ENCODE measurements at regions not wholly inside any gene's neighbourhood (a gene's known extent, or its start where the extent isn't known, plus 50 kb on each side); places are given as distances from the start of the nearest gene placed in this dataset.

DNA sequence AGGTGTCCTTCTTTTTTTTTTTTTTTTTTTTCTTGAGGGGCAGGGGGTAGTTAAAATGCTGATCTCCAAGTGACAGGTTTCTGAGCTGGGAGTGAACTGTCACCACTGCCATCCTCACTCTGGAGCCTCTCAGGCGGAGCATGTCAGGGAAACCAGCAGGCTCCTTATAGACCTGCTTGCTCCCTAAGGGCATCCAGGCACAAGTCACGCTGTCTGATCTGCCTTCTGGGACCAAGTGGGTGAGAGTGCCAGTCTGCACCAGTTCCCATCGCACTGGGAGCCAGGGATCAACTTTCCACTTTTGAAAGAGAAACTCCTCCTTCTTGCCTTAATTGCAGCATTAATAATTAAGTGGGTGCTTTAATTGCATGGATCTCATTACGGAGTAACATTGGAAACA is 537.9 kb upstream of the CADM1 start:
- H2BK15ac ChIP-seq (ENCODE audit: low read length): no peak overlapping the region
- H3K4me3 ChIP-seq (ENCODE audit: low read length in 2 of 2): no peak overlapping the region
- no peak overlapping the region for H3K18ac ChIP-seq (ENCODE audit: low read length)
- H3K4ac ChIP-seq (ENCODE audit: low read length): no peak overlapping the region
- H2BK5ac ChIP-seq (ENCODE audit: low read length): no peak overlapping the region
- H2BK120ac ChIP-seq (ENCODE audit: low read depth, low read length): no peak overlapping the region
- no peaks in the 10 kb centered on the region for H3K36me3 ChIP-seq (replicated peaks in 1 of 2; ENCODE audit: control insufficient read depth in 2 of 2, insufficient read depth in 2 of 2, low read length in 2 of 2)
- H4K91ac ChIP-seq (ENCODE audit: low read depth, low read length, poor library complexity): no peak overlapping the region
- no peak for DNase-seq (ENCODE audit: low spot score)
- H3K4me2 ChIP-seq (ENCODE audit: insufficient read depth, low read length, poor library complexity, severe bottlenecking): no peak overlapping the region
- H3K14ac ChIP-seq (ENCODE audit: low read length): no peak overlapping the region
- no peak overlapping the region for H2BK12ac ChIP-seq (ENCODE audit: low read length)
- no peaks in the 10 kb centered on the region for H3K79me1 ChIP-seq (ENCODE audit: low read depth, low read length)
- H3K23ac ChIP-seq (ENCODE audit: low read depth, low read length, poor library complexity): no peak overlapping the region
- H2AFZ ChIP-seq (ENCODE audit: low read length): no peak overlapping the region
- H3K9ac ChIP-seq (ENCODE audit: low read depth, low read length, poor library complexity): no peak overlapping the region
- no CpG with 5 or more reads among the region's 4 CpGs for WGBS, 2 donors (ENCODE audit: extremely low coverage in 2 of 2, insufficient read length in 2 of 2, insufficient replicate concordance in 1 of 2)
- no peak overlapping the region for H2AK5ac ChIP-seq (ENCODE audit: low read depth, low read length)
- peaks cover 8 to 14% of the 10 kb centered on the region in 2 donors for H3K4me1 ChIP-seq (ENCODE audit: control insufficient read depth in 2 of 2, insufficient read depth in 1 of 2, low read depth in 1 of 2, low read length in 2 of 2)
- H4K8ac ChIP-seq (ENCODE audit: low read depth, low read length): no peak overlapping the region
- H3K27ac ChIP-seq (replicated peaks; ENCODE audit: low read length): no peak overlapping the region
- H3K27me3 ChIP-seq (ENCODE audit: control insufficient read depth in 3 of 3, insufficient read depth in 3 of 3, low read depth in 1 of 3, low read length in 3 of 3): peaks cover 0 to 20% (median 0%) of the 10 kb centered on the region in 3 experiments
- no peaks in the 10 kb centered on the region for H3K9me3 ChIP-seq (replicated peaks in 1 of 2; ENCODE audit: control insufficient read depth in 2 of 2, insufficient read depth in 1 of 2, low read depth in 1 of 2, low read length in 2 of 2)

- Histone ChIP-seq H3K9me3 (replicated peaks in 1 of 2; ENCODE audit: control insufficient read depth in 2 of 2, insufficient read depth in 1 of 2, low read depth in 1 of 2, low read length in 2 of 2) (no peaks in the 10 kb centered on the region), H2BK12ac (ENCODE audit: low read length) (no peak overlapping the region), H4K8ac (ENCODE audit: low read depth, low read length) (no peak overlapping the region), H2BK120ac (ENCODE audit: low read depth, low read length) (no peak overlapping the region), H3K27me3 (ENCODE audit: control insufficient read depth in 3 of 3, insufficient read depth in 3 of 3, low read depth in 1 of 3, low read length in 3 of 3) (peaks cover 0 to 13% (median 0%) of the 10 kb centered on the region in 3 experiments), H3K4me2 (ENCODE audit: insufficient read depth, low read length, poor library complexity, severe bottlenecking) (no peak overlapping the region), H3K18ac (ENCODE audit: low read length) (no peak overlapping the region), H3K4ac (ENCODE audit: low read length) (no peak overlapping the region), H3K79me1 (ENCODE audit: low read depth, low read length) (no peaks in the 10 kb centered on the region), H2BK15ac (ENCODE audit: low read length) (no peak overlapping the region), H3K23ac (ENCODE audit: low read depth, low read length, poor library complexity) (no peak overlapping the region), H3K4me3 (ENCODE audit: low read length in 2 of 2) (no peak overlapping the region), H3K4me1 (ENCODE audit: control insufficient read depth in 2 of 2, insufficient read depth in 1 of 2, low read depth in 1 of 2, low read length in 2 of 2) (peaks cover 0 to 16% of the 10 kb centered on the region in 2 donors), H2BK5ac (ENCODE audit: low read length) (no peak overlapping the region), H2AK5ac (ENCODE audit: low read depth, low read length) (no peak overlapping the region), H4K91ac (ENCODE audit: low read depth, low read length, poor library complexity) (no peak overlapping the region), H3K9ac (ENCODE audit: low read depth, low read length, poor library complexity) (no peak overlapping the region), H3K27ac (replicated peaks; ENCODE audit: low read length) (no peak overlapping the region), H3K36me3 (replicated peaks in 1 of 2; ENCODE audit: control insufficient read depth in 2 of 2, insufficient read depth in 2 of 2, low read length in 2 of 2) (no peaks in the 10 kb centered on the region), H2AFZ (ENCODE audit: low read length) (no peak overlapping the region), H3K14ac (ENCODE audit: low read length) (no peak overlapping the region)
- no peak for DNase-seq (ENCODE audit: low spot score)
- WGBS, 2 donors (ENCODE audit: extremely low coverage in 2 of 2, insufficient read length in 2 of 2, insufficient replicate concordance in 1 of 2): no CpG with 5 or more reads among the region's 2 CpGs
These were observed 533.6 kb upstream of the CADM1 start for GRCh38 chr11:116037861-116038260.

DNA sequence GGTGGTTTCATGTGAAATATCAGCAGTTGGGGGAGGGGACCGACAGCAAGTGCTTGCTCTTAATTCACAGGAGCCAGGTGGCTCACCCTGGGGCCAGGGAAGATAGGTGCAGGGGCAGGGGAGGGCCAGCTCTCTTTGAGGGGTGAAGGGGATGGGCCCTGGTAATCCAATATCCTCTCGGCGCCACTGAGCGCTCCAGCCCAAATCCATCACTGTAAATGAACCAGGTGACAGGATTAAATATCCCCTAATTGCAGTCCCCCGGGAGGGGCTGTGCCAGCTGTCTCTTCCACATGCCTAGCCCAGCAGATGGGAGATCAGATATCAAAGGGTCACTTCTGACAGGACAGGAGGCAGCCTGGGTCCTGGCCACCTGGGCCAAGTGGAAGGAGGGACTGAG is 531.8 kb upstream of the CADM1 start:
- DNase-seq (ENCODE audit: low spot score): no peak
- Histone ChIP-seq H2AK5ac (ENCODE audit: low read depth, low read length) (no peak overlapping the region), H2BK15ac (ENCODE audit: low read length) (no peak overlapping the region), H3K18ac (ENCODE audit: low read length) (peak overlapping the region; percentile 45), H3K27ac (replicated peaks; ENCODE audit: low read length) (no peak overlapping the region), H2BK12ac (ENCODE audit: low read length) (no peak overlapping the region), H3K4me3 (ENCODE audit: low read length in 2 of 2) (no peak overlapping the region), H2AFZ (ENCODE audit: low read length) (no peak overlapping the region), H3K36me3 (replicated peaks in 1 of 2; ENCODE audit: control insufficient read depth in 2 of 2, insufficient read depth in 2 of 2, low read length in 2 of 2) (no peaks in the 10 kb centered on the region), H2BK120ac (ENCODE audit: low read depth, low read length) (no peak overlapping the region), H2BK5ac (ENCODE audit: low read length) (no peak overlapping the region), H4K8ac (ENCODE audit: low read depth, low read length) (no peak overlapping the region), H4K91ac (ENCODE audit: low read depth, low read length, poor library complexity) (no peak overlapping the region), H3K79me1 (ENCODE audit: low read depth, low read length) (no peaks in the 10 kb centered on the region), H3K23ac (ENCODE audit: low read depth, low read length, poor library complexity) (no peak overlapping the region), H3K27me3 (ENCODE audit: control insufficient read depth in 3 of 3, insufficient read depth in 3 of 3, low read depth in 1 of 3, low read length in 3 of 3) (peaks cover 0 to 13% (median 0%) of the 10 kb centered on the region in 3 experiments), H3K4ac (ENCODE audit: low read length) (no peak overlapping the region), H3K9me3 (replicated peaks in 1 of 2; ENCODE audit: control insufficient read depth in 2 of 2, insufficient read depth in 1 of 2, low read depth in 1 of 2, low read length in 2 of 2) (no peaks in the 10 kb centered on the region), H3K4me1 (ENCODE audit: control insufficient read depth in 2 of 2, insufficient read depth in 1 of 2, low read depth in 1 of 2, low read length in 2 of 2) (peaks cover 0 to 11% of the 10 kb centered on the region in 2 donors), H3K14ac (ENCODE audit: low read length) (no peak overlapping the region), H3K9ac (ENCODE audit: low read depth, low read length, poor library complexity) (no peak overlapping the region), H3K4me2 (ENCODE audit: insufficient read depth, low read length, poor library complexity, severe bottlenecking) (no peak overlapping the region)
- no CpG with 5 or more reads among the region's 5 CpGs for WGBS, 2 donors (ENCODE audit: extremely low coverage in 2 of 2, insufficient read length in 2 of 2, insufficient replicate concordance in 1 of 2)

DNA sequence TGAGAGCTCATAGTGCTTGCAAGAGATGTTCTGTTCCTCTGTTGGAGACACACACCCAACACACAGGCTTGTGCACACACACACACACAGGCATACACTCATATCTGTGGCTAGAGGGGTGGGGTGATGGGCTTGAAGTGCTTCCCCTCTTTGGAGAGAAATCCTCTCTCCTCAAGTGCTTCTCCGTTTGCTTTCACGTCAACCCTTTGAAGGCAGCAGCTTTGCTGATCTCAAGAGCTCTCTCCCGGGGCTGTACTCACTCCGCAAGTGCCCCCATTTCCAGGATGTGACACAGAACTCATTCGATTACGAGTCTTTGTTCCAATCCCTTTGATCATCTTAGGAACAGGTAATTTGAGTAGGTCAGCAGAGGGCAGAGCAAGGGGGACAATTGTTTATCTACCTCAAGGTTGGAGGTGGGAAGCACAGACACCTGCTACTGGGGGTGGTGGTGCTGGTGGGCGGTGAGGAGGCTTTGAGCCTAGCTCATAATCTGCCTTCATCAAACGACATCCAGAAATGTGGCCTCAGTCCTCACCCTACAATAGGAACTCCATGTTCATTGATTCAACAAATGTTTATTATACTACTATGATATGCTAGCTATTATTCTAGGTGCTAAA is 529.8 kb upstream of the CADM1 start:
- Histone ChIP-seq H3K4me2 (ENCODE audit: insufficient read depth, low read length, poor library complexity, severe bottlenecking) (no peak overlapping the region), H3K27me3 (ENCODE audit: control insufficient read depth in 3 of 3, insufficient read depth in 3 of 3, low read depth in 1 of 3, low read length in 3 of 3) (peaks cover 0 to 13% (median 0%) of the 10 kb centered on the region in 3 experiments), H3K9ac (ENCODE audit: low read depth, low read length, poor library complexity) (no peak overlapping the region), H3K27ac (replicated peaks; ENCODE audit: low read length) (no peak overlapping the region), H2BK15ac (ENCODE audit: low read length) (no peak overlapping the region), H3K4ac (ENCODE audit: low read length) (no peak overlapping the region), H3K79me1 (ENCODE audit: low read depth, low read length) (no peaks in the 10 kb centered on the region), H4K91ac (ENCODE audit: low read depth, low read length, poor library complexity) (no peak overlapping the region), H2BK5ac (ENCODE audit: low read length) (no peak overlapping the region), H3K4me1 (ENCODE audit: control insufficient read depth in 2 of 2, insufficient read depth in 1 of 2, low read depth in 1 of 2, low read length in 2 of 2) (peaks cover 0 to 11% of the 10 kb centered on the region in 2 donors), H3K4me3 (ENCODE audit: low read length in 2 of 2) (no peak overlapping the region), H2AK5ac (ENCODE audit: low read depth, low read length) (no peak overlapping the region), H3K9me3 (replicated peaks in 1 of 2; ENCODE audit: control insufficient read depth in 2 of 2, insufficient read depth in 1 of 2, low read depth in 1 of 2, low read length in 2 of 2) (no peaks in the 10 kb centered on the region), H3K14ac (ENCODE audit: low read length) (no peak overlapping the region), H3K36me3 (replicated peaks in 1 of 2; ENCODE audit: control insufficient read depth in 2 of 2, insufficient read depth in 2 of 2, low read length in 2 of 2) (no peaks in the 10 kb centered on the region), H4K8ac (ENCODE audit: low read depth, low read length) (no peak overlapping the region), H3K23ac (ENCODE audit: low read depth, low read length, poor library complexity) (no peak overlapping the region), H2BK12ac (ENCODE audit: low read length) (no peak overlapping the region), H2BK120ac (ENCODE audit: low read depth, low read length) (no peak overlapping the region), H2AFZ (ENCODE audit: low read length) (no peak overlapping the region), H3K18ac (ENCODE audit: low read length) (no peak overlapping the region)
- no CpG with 5 or more reads among the region's 8 CpGs for WGBS, 2 donors (ENCODE audit: extremely low coverage in 2 of 2, insufficient read length in 2 of 2, insufficient replicate concordance in 1 of 2)
- DNase-seq (ENCODE audit: low spot score): no peak

All from neuronal stem cell (in vitro differentiated cells).